GM06990 (cell line): ENCODE measurements at regions not wholly inside any gene's neighbourhood (a gene's known extent, or its start where the extent isn't known, plus 50 kb on each side); places are given as distances from the start of the nearest gene placed in this dataset.

ENCODE experiments used
- DNase-seq: peaks from one replicate; pipeline ENCODE4 v3.0.0-alpha.2; 2011; ENCODE audit not compliant: insufficient read length; ENCODE audit errors: extremely low read depth
- H3K27me3 ChIP-seq: replicated peaks from 2 replicates; pipeline ENCODE4 v1.6.0; 2011; ENCODE audit warnings: low read length; ENCODE audit not compliant: control insufficient read depth, insufficient read depth
- H3K36me3 ChIP-seq: 2 replicates; pipeline ENCODE4 v1.5.1; 2011; ENCODE audit warnings: low read length; ENCODE audit not compliant: control insufficient read depth, insufficient read depth
- H3K4me3 ChIP-seq: replicated peaks from 2 replicates; pipeline ENCODE4 v1.5.1; 2011; ENCODE audit warnings: low read depth, mild to moderate bottlenecking, control low read depth, low read length
- CTCF ChIP-seq: IDR thresholded peaks from 2 replicates; pipeline ENCODE4 v1.5.1; 2011; ENCODE audit warnings: low read length, control low read depth, mild to moderate bottlenecking, inconsistent platforms; ENCODE audit not compliant: insufficient read depth, poor library complexity, severe bottlenecking

GRCh38 chr12:17358835-17359234 is 731.2 kb downstream of the RERGL start:
- no peak for DNase-seq
- Histone ChIP-seq H3K27me3 (no peaks in the 10 kb centered on the region), H3K4me3 (no peak overlapping the region), H3K36me3 (no peaks in the 10 kb centered on the region)
- no peak for TF ChIP-seq CTCF

- H3K4me3 ChIP-seq, result no peak overlapping the region
- H3K36me3 ChIP-seq, result no peaks in the 10 kb centered on the region
- no peak for TF ChIP-seq CTCF
- no peaks in the 10 kb centered on the region for H3K27me3 ChIP-seq
- DNase-seq, result no peak
Measured at GRCh38 chr12:17357396-17357795, 732.6 kb downstream of the RERGL start.

- TF ChIP-seq CTCF, result no peak
- Histone ChIP-seq H3K4me3 (no peak overlapping the region), H3K36me3 (no peaks in the 10 kb centered on the region), H3K27me3 (no peaks in the 10 kb centered on the region)
- DNase-seq, result no peak
Measured at GRCh38 chr12:17352164-17352563, 737.8 kb downstream of the RERGL start.

- no peak overlapping the region for H3K4me3 ChIP-seq
- no peaks in the 10 kb centered on the region for H3K36me3 ChIP-seq
- no peak for TF ChIP-seq CTCF
- no peaks in the 10 kb centered on the region for H3K27me3 ChIP-seq
- DNase-seq, result no peak
Measured at GRCh38 chr12:17348311-17348710, 741.7 kb downstream of the RERGL start.

- no peaks in the 10 kb centered on the region for H3K27me3 ChIP-seq
- H3K36me3 ChIP-seq, result no peaks in the 10 kb centered on the region
- no peak for TF ChIP-seq CTCF
- no peak overlapping the region for H3K4me3 ChIP-seq
- no peak for DNase-seq
Measured at GRCh38 chr12:17344649-17345048, 738.7 kb upstream of the LMO3 start.

- no peak for DNase-seq
- TF ChIP-seq CTCF, result no peak
- no peaks in the 10 kb centered on the region for H3K27me3 ChIP-seq
- no peak overlapping the region for H3K4me3 ChIP-seq
- H3K36me3 ChIP-seq, result no peaks in the 10 kb centered on the region
Measured at GRCh38 chr12:17342381-17342961, 736.5 kb upstream of the LMO3 start.
